Inflammatory macrophage treated with lipopolysaccharide for 1 hour (primary cell): ENCODE measurements at regions not wholly inside any gene's neighbourhood (a gene's known extent, or its start where the extent isn't known, plus 50 kb on each side); places are given as distances from the start of the nearest gene placed in this dataset.

ENCODE experiments used
- DNase-seq, 2 donors: peaks; one replicate each; pipeline ENCODE4 v3.0.0-alpha.2; 2020 to 2022

- no peak for DNase-seq
Measured at GRCh38 chr6:14748679-14749078, 497.2 kb upstream of the JARID2 start.

GRCh38 chr6:14750059-14750661 lies 495.7 kb upstream of the JARID2 start:
- no peak for DNase-seq

GRCh38 chr6:14751645-14752175 lies 494.2 kb upstream of the JARID2 start:
- no peak for DNase-seq

- DNase-seq: no peak
Measured at GRCh38 chr6:14754751-14755513, 490.9 kb upstream of the JARID2 start.

- DNase-seq: no peak
Measured at GRCh38 chr6:14756340-14756739, 489.5 kb upstream of the JARID2 start.

GRCh38 chr6:14757014-14757413 lies 488.9 kb upstream of the JARID2 start:
- DNase-seq: no peak

GRCh38 chr6:14757418-14757817 lies 488.5 kb upstream of the JARID2 start:
- peak in 1 of 2 donors; percentile 35 for DNase-seq

- peak; percentile 67 to 89 for DNase-seq
Measured at GRCh38 chr6:14758421-14759081, 487.3 kb upstream of the JARID2 start.

- no peak for DNase-seq
Measured at GRCh38 chr6:14759976-14760672, 485.7 kb upstream of the JARID2 start.

- DNase-seq: no peak
Measured at GRCh38 chr6:14762077-14762476, 483.8 kb upstream of the JARID2 start.

GRCh38 chr6:14763139-14763538 lies 482.7 kb upstream of the JARID2 start:
- peak in 1 of 2 donors; percentile 8 for DNase-seq

- no peak for DNase-seq
Measured at GRCh38 chr6:14763616-14764015, 482.3 kb upstream of the JARID2 start.

- peak; percentile 27 to 49 for DNase-seq
Measured at GRCh38 chr6:14765106-14765505, 480.8 kb upstream of the JARID2 start.

- peak; percentile 57 to 65 for DNase-seq
Measured at GRCh38 chr6:14765721-14766390, 480.0 kb upstream of the JARID2 start.

- no peak for DNase-seq
Measured at GRCh38 chr6:14766391-14766994, 479.4 kb upstream of the JARID2 start.

GRCh38 chr6:14767226-14767625 lies 478.6 kb upstream of the JARID2 start:
- DNase-seq: no peak

GRCh38 chr6:14770040-14770439 lies 475.8 kb upstream of the JARID2 start:
- DNase-seq: no peak

- no peak for DNase-seq
Measured at GRCh38 chr6:14770572-14770971, 475.3 kb upstream of the JARID2 start.

- no peak for DNase-seq
Measured at GRCh38 chr6:14771016-14771415, 474.9 kb upstream of the JARID2 start.

- DNase-seq: no peak
Measured at GRCh38 chr6:14772188-14772587, 473.7 kb upstream of the JARID2 start.

- no peak for DNase-seq
Measured at GRCh38 chr6:14775528-14775927, 470.3 kb upstream of the JARID2 start.

- no peak for DNase-seq
Measured at GRCh38 chr6:14776307-14776706, 469.6 kb upstream of the JARID2 start.
